ENCODE measurements at regions not wholly inside any gene's neighbourhood (a gene's known extent, or its start where the extent isn't known, plus 50 kb on each side); places are given as distances from the start of the nearest gene placed in this dataset.

GRCh38 chr1:232369451-232370296 lies 260.3 kb downstream of the SIPA1L2 start:
- H3K4ac ChIP-seq (ENCODE audit: low read depth, low read length) = no peak overlapping the region
- H4K91ac ChIP-seq (ENCODE audit: insufficient read length, low read depth, low read length) = no peak overlapping the region
- no peak overlapping the region for H3K9ac ChIP-seq (ENCODE audit: extremely low read depth, insufficient read length, low read length)
- Mint-ChIP-seq H3K27me3 (ENCODE audit: low read depth) (peaks cover 12% of the 10 kb centered on the region), H3K36me3 (ENCODE audit: insufficient read depth in 1 of 3, low read depth in 3 of 3) (no peaks in the 10 kb centered on the region), H3K27ac (no peak overlapping the region), H3K9me3 (peaks cover 0 to 3% of the 10 kb centered on the region in 2 experiments; a peak in 1 of 5 replicates), H3K4me3 (no peak overlapping the region), H3K4me1 (peaks cover 6 to 12% of the 10 kb centered on the region in 2 experiments)
- H3K56ac ChIP-seq (ENCODE audit: insufficient read length, low read depth, low read length) = no peak overlapping the region
- no peak overlapping the region for H2AFZ ChIP-seq (ENCODE audit: low read length)
- no peaks in the 10 kb centered on the region for H4K20me1 ChIP-seq (ENCODE audit: control insufficient read depth, insufficient read depth, insufficient read length)
- no CpG with 5 or more reads among the region's 11 CpGs for WGBS (ENCODE audit: extremely low coverage, insufficient read length, low lambda C conversion rate)
- no peak overlapping the region for H3K14ac ChIP-seq (ENCODE audit: insufficient read depth, low read length)
- no peak for DNase-seq
- H3K79me1 ChIP-seq (ENCODE audit: insufficient read depth, low read depth, low read length, poor library complexity, severe bottlenecking) = no peaks in the 10 kb centered on the region
- no peaks in the 10 kb centered on the region for H3K79me2 ChIP-seq (ENCODE audit: insufficient read depth, low read length)
- H3K27ac ChIP-seq (ENCODE audit: insufficient read length, low read depth, low read length) = no peak overlapping the region
- H2BK120ac ChIP-seq (ENCODE audit: low read depth, low read length, poor library complexity, severe bottlenecking) = no peak overlapping the region
- H4K8ac ChIP-seq (replicated peaks; ENCODE audit: insufficient read length, low read depth, low read length) = no peak overlapping the region
- no peak overlapping the region for H3K4me2 ChIP-seq (ENCODE audit: insufficient read depth, insufficient read length, low read length)
- no peak overlapping the region for H2BK5ac ChIP-seq (ENCODE audit: insufficient read length, low read length)
- no peaks in the 10 kb centered on the region for H3K27me3 ChIP-seq (ENCODE audit: insufficient read depth, low read length)
- no peak overlapping the region for H4K5ac ChIP-seq (ENCODE audit: insufficient read length, low read depth, low read length)
- no peak overlapping the region for H2BK12ac ChIP-seq (ENCODE audit: insufficient read length, low read depth, low read length)
- no peaks in the 10 kb centered on the region for H3K9me3 ChIP-seq (ENCODE audit: control insufficient read depth, low read depth, low read length)
- no peak overlapping the region for H3K23ac ChIP-seq (ENCODE audit: insufficient read length, low read depth, low read length)
- no peak overlapping the region for H2BK20ac ChIP-seq (ENCODE audit: low read depth, low read length, poor library complexity, severe bottlenecking)
- H3K18ac ChIP-seq (ENCODE audit: insufficient read length, low read depth, low read length) = no peak overlapping the region
- no peak overlapping the region for H2AK5ac ChIP-seq (ENCODE audit: insufficient read length, low read length)
- no peak for TF ChIP-seq CTCF (conservative IDR thresholded peaks at IDR 0.05)
- no peaks in the 10 kb centered on the region for H3K4me1 ChIP-seq (ENCODE audit: insufficient read depth, low read length)
- H3T11ph ChIP-seq (ENCODE audit: low read length) = no peak overlapping the region
- H3K23me2 ChIP-seq (ENCODE audit: insufficient read length, low read depth, low read length, poor library complexity, severe bottlenecking) = no peaks in the 10 kb centered on the region
- H2BK15ac ChIP-seq (ENCODE audit: low read depth, low read length) = no peak overlapping the region
